Colonic mucosa (tissue), 4 donors: ENCODE measurements at regions not wholly inside any gene's neighbourhood (a gene's known extent, or its start where the extent isn't known, plus 50 kb on each side); places are given as distances from the start of the nearest gene placed in this dataset.

ENCODE experiments used
- DNase-seq: peaks from one replicate; pipeline ENCODE4 v3.0.0-alpha.2; 2020
- H3K27ac ChIP-seq: fragments of 200-600 bp; one replicate; pipeline ENCODE4 v1.8.0; 2021
- H3K27me3 ChIP-seq: fragments of 200-600 bp; one replicate; pipeline ENCODE4 v1.8.0; 2021
- H3K36me3 ChIP-seq: fragments of 200-600 bp; one replicate; pipeline ENCODE4 v1.8.0; 2021
- H3K4me1 ChIP-seq: fragments of 200-600 bp; one replicate; pipeline ENCODE4 v1.8.0; 2021; ENCODE audit warnings: mild to moderate bottlenecking
- H3K4me3 ChIP-seq: fragments of 200-600 bp; one replicate; pipeline ENCODE4 v1.8.0; 2021
- H3K9ac ChIP-seq, 2 donors: one replicate each; pipeline ENCODE4 v1.7.0; 2013; ENCODE audit warnings: control low read depth in 2 of 2, low read depth in 2 of 2, low read length in 2 of 2
- H3K9me3 ChIP-seq: fragments of 200-600 bp; one replicate; pipeline ENCODE4 v1.8.0; 2021
- intact Hi-C: fragments of 100-400 bp; cut with DNase I; formaldehyde crosslinking; loops from one replicate; pipeline ENCODE4 v1.14.1; 2022
- TF ChIP-seq, protein P1 (sequence below): fragments of 200-600 bp; IDR thresholded peaks from one replicate; pipeline ENCODE4 v1.8.0; 2022; ENCODE audit warnings: antibody characterized with exemption, mild to moderate bottlenecking
- donor health status: healthy.
- donor health status: DM: no; HTN: no; CAD: no.
- donor health status: DM: no; HTN: no; CAD: no.

DNA sequence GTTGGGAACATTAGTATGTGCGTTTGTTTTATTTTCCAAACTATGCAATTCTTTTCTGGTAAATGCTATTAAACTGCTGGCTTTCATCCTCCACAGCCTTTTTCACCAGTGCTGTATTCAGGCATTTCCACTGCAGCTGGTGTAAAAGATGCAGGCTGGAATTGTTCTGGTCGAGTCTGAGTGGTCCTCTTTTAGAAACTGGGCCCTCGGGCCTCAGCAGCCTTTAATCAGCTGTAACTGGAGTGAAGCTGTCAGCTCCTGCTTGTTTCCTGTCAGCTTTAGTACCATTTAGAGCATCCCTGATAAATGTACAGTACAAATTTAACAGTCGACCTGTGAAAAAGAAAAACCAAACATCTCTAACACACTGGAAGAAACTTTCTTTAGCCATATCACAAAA lies 979.6 kb downstream of the TFAP2A start:
- Histone ChIP-seq H3K36me3 (no peaks in the 10 kb centered on the region), H3K4me1 (no peaks in the 10 kb centered on the region), H3K9ac (no peak overlapping the region), H3K27ac (no peak overlapping the region), H3K27me3 (no peaks in the 10 kb centered on the region), H3K4me3 (no peak overlapping the region), H3K9me3 (no peaks in the 10 kb centered on the region)
- intact Hi-C loops, result no loop called here
- TF ChIP-seq, protein P1, sequence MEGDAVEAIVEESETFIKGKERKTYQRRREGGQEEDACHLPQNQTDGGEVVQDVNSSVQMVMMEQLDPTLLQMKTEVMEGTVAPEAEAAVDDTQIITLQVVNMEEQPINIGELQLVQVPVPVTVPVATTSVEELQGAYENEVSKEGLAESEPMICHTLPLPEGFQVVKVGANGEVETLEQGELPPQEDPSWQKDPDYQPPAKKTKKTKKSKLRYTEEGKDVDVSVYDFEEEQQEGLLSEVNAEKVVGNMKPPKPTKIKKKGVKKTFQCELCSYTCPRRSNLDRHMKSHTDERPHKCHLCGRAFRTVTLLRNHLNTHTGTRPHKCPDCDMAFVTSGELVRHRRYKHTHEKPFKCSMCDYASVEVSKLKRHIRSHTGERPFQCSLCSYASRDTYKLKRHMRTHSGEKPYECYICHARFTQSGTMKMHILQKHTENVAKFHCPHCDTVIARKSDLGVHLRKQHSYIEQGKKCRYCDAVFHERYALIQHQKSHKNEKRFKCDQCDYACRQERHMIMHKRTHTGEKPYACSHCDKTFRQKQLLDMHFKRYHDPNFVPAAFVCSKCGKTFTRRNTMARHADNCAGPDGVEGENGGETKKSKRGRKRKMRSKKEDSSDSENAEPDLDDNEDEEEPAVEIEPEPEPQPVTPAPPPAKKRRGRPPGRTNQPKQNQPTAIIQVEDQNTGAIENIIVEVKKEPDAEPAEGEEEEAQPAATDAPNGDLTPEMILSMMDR, result no peak
- DNase-seq, result no peak

DNA sequence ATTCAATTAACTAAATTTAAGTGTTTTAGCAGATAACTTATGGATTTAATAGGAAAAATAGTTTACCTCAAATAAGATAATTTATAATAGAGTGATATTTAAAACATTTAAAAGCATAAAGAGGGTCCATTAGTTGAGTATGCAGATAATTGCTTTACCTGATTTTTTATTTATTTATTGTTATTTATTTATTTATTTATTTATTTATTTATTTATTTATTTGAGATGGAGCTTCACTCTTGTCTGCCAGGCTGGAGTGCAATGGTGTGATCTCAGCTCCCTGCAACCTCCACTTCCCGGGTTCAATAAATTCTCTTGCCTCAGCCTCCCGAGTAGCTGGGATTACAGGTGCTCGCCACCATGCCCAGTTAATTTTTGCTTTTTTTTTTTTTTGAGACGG lies 982.9 kb downstream of the TFAP2A start:
- TF ChIP-seq, protein P1, result no peak
- H3K27me3 ChIP-seq, result no peaks in the 10 kb centered on the region
- no peaks in the 10 kb centered on the region for H3K36me3 ChIP-seq
- no peaks in the 10 kb centered on the region for H3K4me1 ChIP-seq
- no peak for DNase-seq
- no peak overlapping the region for H3K4me3 ChIP-seq
- intact Hi-C loops, result no loop called here
- H3K9me3 ChIP-seq, result no peaks in the 10 kb centered on the region
- no peak overlapping the region for H3K27ac ChIP-seq
- no peak overlapping the region for H3K9ac ChIP-seq

GRCh38 chr6:9428421-9429172 lies 986.3 kb downstream of the TFAP2A start:
- Histone ChIP-seq H3K27me3 (no peaks in the 10 kb centered on the region), H3K27ac (no peak overlapping the region), H3K9ac (no peak overlapping the region), H3K36me3 (no peaks in the 10 kb centered on the region), H3K4me3 (no peak overlapping the region), H3K9me3 (no peaks in the 10 kb centered on the region), H3K4me1 (no peaks in the 10 kb centered on the region)
- TF ChIP-seq, protein P1, result no peak
- intact Hi-C loops, result no loop called here
- DNase-seq, result no peak

- Histone ChIP-seq H3K27me3 (no peaks in the 10 kb centered on the region), H3K4me3 (no peak overlapping the region), H3K9me3 (no peaks in the 10 kb centered on the region), H3K9ac (no peak overlapping the region), H3K4me1 (no peaks in the 10 kb centered on the region), H3K36me3 (no peaks in the 10 kb centered on the region), H3K27ac (no peak overlapping the region)
- DNase-seq, result no peak
- TF ChIP-seq, protein P1, result no peak
- intact Hi-C loops, result no loop called here
Measured at GRCh38 chr6:9422138-9422537, 986.8 kb upstream of the SLC35B3 start.

- Histone ChIP-seq H3K36me3 (no peaks in the 10 kb centered on the region), H3K27ac (no peak overlapping the region), H3K27me3 (no peaks in the 10 kb centered on the region), H3K4me1 (no peaks in the 10 kb centered on the region), H3K9me3 (no peaks in the 10 kb centered on the region), H3K4me3 (no peak overlapping the region), H3K9ac (no peak overlapping the region)
- intact Hi-C loops, result no loop called here
- no peak for DNase-seq
- TF ChIP-seq, protein P1, result no peak
Measured at GRCh38 chr6:9420316-9421015, 985.1 kb upstream of the SLC35B3 start.
